OCI-LY7 (cell line): ENCODE measurements at regions not wholly inside any gene's neighbourhood (a gene's known extent, or its start where the extent isn't known, plus 50 kb on each side); places are given as distances from the start of the nearest gene placed in this dataset.

Experiments used
- EZH2phosphoT487 ChIP-seq: fragments of 200-600 bp; sonication (generic); IDR thresholded peaks from 2 replicates; pipeline ENCODE4 v1.6.1; 2018; ENCODE audit warnings: low read depth, borderline replicate concordance, mild to moderate bottlenecking, mixed run types, antibody characterized with exemption, low read length, moderate library complexity, mixed read lengths
- TF ChIP-seq, protein P1 (sequence below): fragments of 200-600 bp; sonication (generic); conservative IDR thresholded peaks from 2 replicates; pipeline ENCODE4 v1.5.1; 2014; ENCODE audit warnings: mild to moderate bottlenecking, antibody characterized with exemption, low read length, moderate library complexity, mixed read lengths

DNA sequence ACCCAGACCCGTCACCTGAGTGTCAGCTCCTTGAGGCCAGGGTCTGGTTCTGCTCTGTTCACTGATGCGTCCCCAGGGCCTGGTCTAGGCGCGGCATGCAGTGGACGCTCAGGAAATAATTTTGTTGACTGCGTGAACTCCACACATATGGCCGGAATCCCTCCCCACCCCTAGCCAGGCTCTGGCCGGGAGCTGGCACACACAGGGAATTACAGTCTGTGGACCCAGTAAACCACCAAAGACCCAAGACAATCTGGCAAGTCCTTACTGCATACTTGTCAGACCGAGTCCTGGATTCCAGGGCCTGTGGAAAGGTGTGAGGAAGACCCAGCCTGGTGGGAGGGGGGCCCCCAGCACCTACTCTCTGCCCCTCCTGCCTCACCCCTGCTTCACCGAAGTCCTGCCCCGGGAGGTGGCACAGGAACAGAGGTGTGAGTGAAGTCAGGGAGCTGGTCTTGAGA, 113.0 kb upstream of the IER5L start:
- TF ChIP-seq, protein P1, sequence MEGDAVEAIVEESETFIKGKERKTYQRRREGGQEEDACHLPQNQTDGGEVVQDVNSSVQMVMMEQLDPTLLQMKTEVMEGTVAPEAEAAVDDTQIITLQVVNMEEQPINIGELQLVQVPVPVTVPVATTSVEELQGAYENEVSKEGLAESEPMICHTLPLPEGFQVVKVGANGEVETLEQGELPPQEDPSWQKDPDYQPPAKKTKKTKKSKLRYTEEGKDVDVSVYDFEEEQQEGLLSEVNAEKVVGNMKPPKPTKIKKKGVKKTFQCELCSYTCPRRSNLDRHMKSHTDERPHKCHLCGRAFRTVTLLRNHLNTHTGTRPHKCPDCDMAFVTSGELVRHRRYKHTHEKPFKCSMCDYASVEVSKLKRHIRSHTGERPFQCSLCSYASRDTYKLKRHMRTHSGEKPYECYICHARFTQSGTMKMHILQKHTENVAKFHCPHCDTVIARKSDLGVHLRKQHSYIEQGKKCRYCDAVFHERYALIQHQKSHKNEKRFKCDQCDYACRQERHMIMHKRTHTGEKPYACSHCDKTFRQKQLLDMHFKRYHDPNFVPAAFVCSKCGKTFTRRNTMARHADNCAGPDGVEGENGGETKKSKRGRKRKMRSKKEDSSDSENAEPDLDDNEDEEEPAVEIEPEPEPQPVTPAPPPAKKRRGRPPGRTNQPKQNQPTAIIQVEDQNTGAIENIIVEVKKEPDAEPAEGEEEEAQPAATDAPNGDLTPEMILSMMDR: no peak
- no peak for TF ChIP-seq EZH2phosphoT487
